WERI-Rb-1 (cell line): ENCODE measurements at regions not wholly inside any gene's neighbourhood (a gene's known extent, or its start where the extent isn't known, plus 50 kb on each side); places are given as distances from the start of the nearest gene placed in this dataset.

Experiments used
- DNase-seq: peaks from one replicate; pipeline ENCODE4 v3.0.0-alpha.2; 2020
- H3K27ac ChIP-seq: fragments of 250-450 bp; sonication (Bioruptor Pico); 2 replicates; pipeline ENCODE4 v1.5.1; 2020; ENCODE audit warnings: mild to moderate bottlenecking, moderate library complexity
- H3K27me3 ChIP-seq: fragments of 250-450 bp; sonication (Bioruptor Pico); 2 replicates; pipeline ENCODE4 v1.5.1; 2021; ENCODE audit warnings: mild to moderate bottlenecking, low read depth, moderate library complexity; ENCODE audit not compliant: insufficient read depth, severe bottlenecking
- H3K36me3 ChIP-seq: fragments of 250-450 bp; sonication (Bioruptor Pico); 2 replicates; pipeline ENCODE4 v1.5.1; 2020; ENCODE audit warnings: mild to moderate bottlenecking, moderate library complexity
- H3K4me3 ChIP-seq: 2 replicates; pipeline ENCODE4 v1.5.1; 2011; ENCODE audit warnings: low read depth, mild to moderate bottlenecking, control low read depth, low read length
- H3K9me3 ChIP-seq: fragments of 250-450 bp; sonication (Bioruptor Pico); 2 replicates; pipeline ENCODE4 v1.5.1; 2021; ENCODE audit warnings: mild to moderate bottlenecking, moderate library complexity; ENCODE audit not compliant: severe bottlenecking
- TF ChIP-seq, protein P1 (sequence below): IDR thresholded peaks from 2 replicates; pipeline ENCODE4 v1.5.1; 2011; ENCODE audit warnings: low read depth, mild to moderate bottlenecking, control low read depth, inconsistent platforms, low read length

DNA sequence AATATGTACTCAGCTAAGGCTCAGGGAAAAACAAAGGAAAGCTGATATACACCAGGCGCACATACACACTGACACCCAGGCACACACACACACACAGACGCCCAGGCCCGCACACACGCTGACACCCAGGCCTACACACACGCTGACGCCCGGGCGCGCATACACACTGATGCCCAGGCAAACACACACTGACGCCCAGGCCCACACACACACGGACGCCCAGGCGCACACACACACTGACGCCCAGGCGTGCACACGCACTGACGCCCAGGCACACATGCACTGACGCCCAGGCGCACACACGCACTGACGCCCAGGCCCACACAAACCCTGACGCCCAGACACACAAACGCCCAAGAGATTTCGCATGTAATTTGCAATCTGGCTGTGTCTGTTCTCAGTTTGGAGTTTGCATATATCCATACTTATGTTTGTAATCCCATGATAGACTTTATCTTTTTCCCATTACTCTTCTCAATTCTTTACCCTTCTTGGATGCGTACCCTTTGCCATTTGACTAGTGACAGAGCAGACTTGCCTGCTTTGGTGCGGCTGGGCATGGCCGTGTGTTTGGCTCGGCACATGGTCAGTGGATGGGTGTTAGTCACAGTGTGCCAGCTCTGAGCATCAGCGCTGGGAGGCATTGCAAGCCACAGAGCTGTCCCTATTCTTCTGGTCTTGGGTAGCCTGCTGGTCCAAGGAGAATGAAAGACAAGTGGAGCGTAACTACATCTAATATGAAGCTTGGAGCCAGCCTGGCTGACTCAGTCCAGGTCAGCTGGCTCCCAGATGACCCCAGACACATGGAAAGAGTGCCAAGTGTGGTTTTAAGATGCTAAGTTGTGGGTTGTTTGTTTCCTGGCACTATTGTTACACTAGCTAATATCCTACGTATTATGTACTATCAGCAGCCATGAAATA is 632.4 kb upstream of the ZFP42 start:
- no peaks in the 10 kb centered on the region for H3K36me3 ChIP-seq
- peaks cover 88% of the 10 kb centered on the region for H3K27me3 ChIP-seq
- no peak overlapping the region for H3K27ac ChIP-seq
- no peak for DNase-seq
- H3K4me3 ChIP-seq: no peak overlapping the region
- TF ChIP-seq, protein P1, sequence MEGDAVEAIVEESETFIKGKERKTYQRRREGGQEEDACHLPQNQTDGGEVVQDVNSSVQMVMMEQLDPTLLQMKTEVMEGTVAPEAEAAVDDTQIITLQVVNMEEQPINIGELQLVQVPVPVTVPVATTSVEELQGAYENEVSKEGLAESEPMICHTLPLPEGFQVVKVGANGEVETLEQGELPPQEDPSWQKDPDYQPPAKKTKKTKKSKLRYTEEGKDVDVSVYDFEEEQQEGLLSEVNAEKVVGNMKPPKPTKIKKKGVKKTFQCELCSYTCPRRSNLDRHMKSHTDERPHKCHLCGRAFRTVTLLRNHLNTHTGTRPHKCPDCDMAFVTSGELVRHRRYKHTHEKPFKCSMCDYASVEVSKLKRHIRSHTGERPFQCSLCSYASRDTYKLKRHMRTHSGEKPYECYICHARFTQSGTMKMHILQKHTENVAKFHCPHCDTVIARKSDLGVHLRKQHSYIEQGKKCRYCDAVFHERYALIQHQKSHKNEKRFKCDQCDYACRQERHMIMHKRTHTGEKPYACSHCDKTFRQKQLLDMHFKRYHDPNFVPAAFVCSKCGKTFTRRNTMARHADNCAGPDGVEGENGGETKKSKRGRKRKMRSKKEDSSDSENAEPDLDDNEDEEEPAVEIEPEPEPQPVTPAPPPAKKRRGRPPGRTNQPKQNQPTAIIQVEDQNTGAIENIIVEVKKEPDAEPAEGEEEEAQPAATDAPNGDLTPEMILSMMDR: no peak
- H3K9me3 ChIP-seq: no peaks in the 10 kb centered on the region

DNA sequence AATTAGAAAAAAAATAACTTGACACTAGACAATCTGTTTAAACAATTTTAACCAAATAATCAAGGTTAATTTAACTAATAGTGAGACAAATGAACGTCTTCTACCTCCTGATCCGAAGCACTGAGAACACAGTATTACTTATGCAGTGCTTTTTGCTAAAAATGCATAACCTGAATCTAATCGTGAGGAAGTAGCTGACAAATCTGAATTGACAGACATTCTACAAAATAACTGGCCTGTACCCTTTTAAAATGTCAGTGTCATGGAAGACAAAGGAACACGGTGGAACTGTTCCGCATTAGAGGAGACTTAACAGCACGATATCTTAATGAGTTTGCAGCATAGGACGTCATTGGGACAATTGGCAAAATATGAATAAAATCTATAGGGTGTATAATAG is 631.2 kb upstream of the ZFP42 start:
- TF ChIP-seq, protein P1: no peak
- Histone ChIP-seq H3K36me3 (no peaks in the 10 kb centered on the region), H3K27me3 (peaks cover 88% of the 10 kb centered on the region), H3K9me3 (no peaks in the 10 kb centered on the region), H3K4me3 (no peak overlapping the region), H3K27ac (no peak overlapping the region)
- DNase-seq: no peak

DNA sequence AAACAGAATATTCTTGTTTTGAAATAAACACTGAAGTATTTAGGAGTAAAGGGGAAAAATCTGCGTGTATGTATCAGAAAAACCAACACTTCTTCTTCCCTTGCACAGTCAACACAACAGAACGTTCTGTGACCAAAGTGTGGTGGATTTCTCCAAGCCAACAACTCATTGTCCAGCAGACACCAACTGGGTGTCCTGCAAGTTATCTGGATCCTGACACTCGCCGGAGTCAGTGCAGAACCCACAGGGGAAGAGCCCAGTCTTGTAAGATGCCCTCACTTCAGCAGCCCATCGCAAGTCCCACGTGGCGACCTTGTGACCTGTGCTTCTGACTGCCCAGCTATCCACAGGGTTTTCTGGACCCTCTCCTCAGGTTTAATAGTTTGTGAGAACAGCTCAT is 630.7 kb upstream of the ZFP42 start:
- H3K27ac ChIP-seq: no peak overlapping the region
- H3K27me3 ChIP-seq: peaks cover 89% of the 10 kb centered on the region
- H3K4me3 ChIP-seq: no peak overlapping the region
- H3K36me3 ChIP-seq: no peaks in the 10 kb centered on the region
- no peaks in the 10 kb centered on the region for H3K9me3 ChIP-seq
- TF ChIP-seq, protein P1: no peak
- DNase-seq: no peak

DNA sequence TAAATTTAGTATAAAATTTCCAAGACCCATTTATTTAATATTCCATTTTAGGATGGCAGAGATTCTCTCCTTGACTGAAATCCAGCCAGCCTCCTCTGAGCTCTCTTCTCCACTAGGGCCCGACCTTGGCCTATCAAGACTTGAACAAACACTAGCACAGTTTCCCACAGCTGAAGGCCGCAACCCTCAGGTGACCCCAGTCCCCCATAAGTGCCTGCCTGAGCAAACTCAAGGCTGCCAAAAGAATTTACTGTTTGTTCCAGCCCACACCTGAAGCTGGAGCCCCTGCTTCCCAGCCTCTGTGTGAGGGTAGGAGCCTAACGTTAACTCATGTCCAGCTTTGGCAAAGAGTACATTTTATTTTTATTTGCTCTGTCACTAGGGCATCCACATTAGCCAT is 629.0 kb upstream of the ZFP42 start:
- H3K36me3 ChIP-seq: no peaks in the 10 kb centered on the region
- no peak overlapping the region for H3K4me3 ChIP-seq
- no peak overlapping the region for H3K27ac ChIP-seq
- peaks cover 96% of the 10 kb centered on the region for H3K27me3 ChIP-seq
- no peak for DNase-seq
- no peaks in the 10 kb centered on the region for H3K9me3 ChIP-seq
- TF ChIP-seq, protein P1: no peak

DNA sequence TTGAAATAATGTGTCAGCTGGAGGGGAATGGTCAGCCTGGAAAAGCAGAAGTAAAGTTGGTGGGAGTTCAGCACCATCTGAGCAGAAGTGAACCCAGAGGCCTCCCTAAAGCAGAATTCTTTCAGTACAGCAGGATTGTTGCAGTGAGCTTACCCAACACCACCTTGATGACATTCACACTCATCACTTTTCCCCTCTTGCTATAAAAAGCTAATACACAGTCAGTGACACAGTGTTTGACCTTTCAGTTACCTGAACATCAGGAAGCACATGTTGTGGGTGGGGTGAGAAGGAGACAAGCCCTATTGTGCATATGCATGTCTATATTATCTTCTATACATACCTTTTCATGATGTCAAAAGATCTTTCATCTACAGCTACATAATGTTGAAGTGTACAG is 624.7 kb upstream of the ZFP42 start:
- no peak overlapping the region for H3K4me3 ChIP-seq
- no peaks in the 10 kb centered on the region for H3K36me3 ChIP-seq
- no peak for DNase-seq
- H3K27me3 ChIP-seq: peaks cover 89% of the 10 kb centered on the region
- no peak overlapping the region for H3K27ac ChIP-seq
- TF ChIP-seq, protein P1: no peak
- H3K9me3 ChIP-seq: no peaks in the 10 kb centered on the region

DNA sequence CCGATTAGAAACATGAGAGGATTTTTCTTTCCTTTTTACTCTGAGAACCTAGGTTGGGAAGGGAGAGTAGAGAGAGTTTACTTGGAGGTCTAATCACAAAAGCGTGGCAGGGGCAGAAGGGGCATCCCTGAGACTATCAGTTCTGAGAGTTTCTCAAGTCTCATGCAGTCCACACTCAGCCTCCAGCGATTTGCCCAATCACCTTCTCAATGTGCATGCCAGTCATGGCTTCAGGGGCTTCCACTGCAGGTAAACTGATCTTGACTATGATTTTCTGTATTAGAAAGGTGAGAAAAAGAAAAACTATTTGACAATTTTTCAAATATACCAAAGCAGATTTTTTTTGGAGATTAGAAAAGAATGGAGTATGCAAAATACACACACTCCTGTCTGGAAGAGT is 617.1 kb upstream of the ZFP42 start:
- DNase-seq: no peak
- no peaks in the 10 kb centered on the region for H3K9me3 ChIP-seq
- H3K27me3 ChIP-seq: peaks cover 51% of the 10 kb centered on the region

More for the DNA sequence above, 617.1 kb upstream of the ZFP42 start:
- TF ChIP-seq, protein P1: no peak
- H3K27ac ChIP-seq: no peak overlapping the region
- H3K36me3 ChIP-seq: no peaks in the 10 kb centered on the region
- no peak overlapping the region for H3K4me3 ChIP-seq
